SKM-1 treated with dmso at 0.1 percent for 144 hours (cell line): ENCODE measurements at regions not wholly inside any gene's neighbourhood (a gene's known extent, or its start where the extent isn't known, plus 50 kb on each side); places are given as distances from the start of the nearest gene placed in this dataset.
A peak's percentile ranks its signal among the peaks of the same experiment; 100 is the strongest.

Experiments used
- DNase-seq: peaks from one replicate; lab custom pipeline; 2025; ENCODE audit not compliant: unreplicated experiment; lab: John Stamatoyannopoulos, UW

DNA sequence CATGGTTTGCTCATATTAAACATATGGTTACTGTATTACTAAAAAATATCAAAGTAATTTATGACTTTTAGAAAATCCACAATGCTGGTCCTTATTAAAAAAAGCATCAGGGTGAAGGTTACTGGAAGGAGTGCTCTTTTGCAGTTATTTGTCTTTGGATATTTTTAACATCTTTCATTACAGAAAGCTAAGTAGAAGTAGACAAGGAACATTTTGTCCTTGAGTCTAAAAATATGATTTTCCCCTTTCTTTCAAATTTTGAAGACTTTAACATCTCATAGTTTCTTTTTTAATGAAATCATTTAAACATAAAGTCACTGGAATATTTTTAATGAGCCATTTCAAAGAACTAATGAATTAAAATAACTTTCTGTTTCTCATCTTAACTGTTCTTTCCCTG is 110.1 kb upstream of the TNS3 start:
- DNase-seq = no peak

DNA sequence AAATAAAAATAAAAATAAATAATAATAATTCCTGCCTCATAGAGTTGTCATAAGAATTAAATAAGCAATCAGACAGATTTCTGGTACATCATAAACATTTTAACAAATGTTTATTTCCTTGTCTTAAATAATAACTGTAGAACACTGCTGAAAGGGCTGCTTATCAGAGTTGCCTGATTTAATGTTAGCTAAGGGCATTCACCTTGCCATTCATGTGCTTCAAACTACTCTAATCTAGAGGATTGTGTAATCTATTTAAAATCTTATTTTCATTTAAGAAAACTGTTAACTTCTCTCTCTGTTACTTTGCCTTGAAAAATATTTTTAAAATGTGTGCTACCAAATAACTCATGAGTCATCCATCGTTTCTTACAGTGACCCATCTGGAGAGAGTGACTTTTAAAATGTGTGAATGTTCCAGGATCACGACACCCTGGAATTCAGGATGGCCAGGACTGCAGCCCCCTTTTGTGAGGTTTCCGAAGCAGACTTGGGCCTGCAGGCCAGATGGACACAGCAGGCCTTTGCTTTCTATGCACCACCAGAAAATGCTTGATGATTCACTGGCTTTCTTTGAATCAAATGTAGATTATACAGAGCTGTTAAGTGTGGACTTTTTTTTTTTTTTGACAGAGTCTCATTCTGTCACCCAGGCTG is 109.1 kb upstream of the TNS3 start:
- DNase-seq = no peak

DNA sequence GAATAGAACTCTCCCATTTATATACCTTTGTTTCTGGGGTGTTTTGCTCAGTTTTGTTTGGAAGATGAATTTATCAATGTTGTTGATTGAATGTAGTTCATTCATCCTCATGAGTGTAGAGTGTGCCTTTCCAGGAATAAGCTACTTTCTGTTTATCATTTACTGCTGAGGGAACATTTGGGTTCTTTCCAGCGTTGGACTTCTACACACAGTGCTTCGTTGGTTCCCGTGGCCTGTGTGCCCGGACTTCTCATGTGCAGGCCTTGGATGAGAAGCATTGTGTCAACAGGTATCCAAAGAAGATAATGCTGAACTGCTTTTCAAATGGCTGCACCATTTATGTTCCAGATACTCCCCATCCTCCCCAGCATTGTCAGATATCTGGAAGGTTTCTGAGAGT is 107.6 kb upstream of the TNS3 start:
- no peak for DNase-seq

DNA sequence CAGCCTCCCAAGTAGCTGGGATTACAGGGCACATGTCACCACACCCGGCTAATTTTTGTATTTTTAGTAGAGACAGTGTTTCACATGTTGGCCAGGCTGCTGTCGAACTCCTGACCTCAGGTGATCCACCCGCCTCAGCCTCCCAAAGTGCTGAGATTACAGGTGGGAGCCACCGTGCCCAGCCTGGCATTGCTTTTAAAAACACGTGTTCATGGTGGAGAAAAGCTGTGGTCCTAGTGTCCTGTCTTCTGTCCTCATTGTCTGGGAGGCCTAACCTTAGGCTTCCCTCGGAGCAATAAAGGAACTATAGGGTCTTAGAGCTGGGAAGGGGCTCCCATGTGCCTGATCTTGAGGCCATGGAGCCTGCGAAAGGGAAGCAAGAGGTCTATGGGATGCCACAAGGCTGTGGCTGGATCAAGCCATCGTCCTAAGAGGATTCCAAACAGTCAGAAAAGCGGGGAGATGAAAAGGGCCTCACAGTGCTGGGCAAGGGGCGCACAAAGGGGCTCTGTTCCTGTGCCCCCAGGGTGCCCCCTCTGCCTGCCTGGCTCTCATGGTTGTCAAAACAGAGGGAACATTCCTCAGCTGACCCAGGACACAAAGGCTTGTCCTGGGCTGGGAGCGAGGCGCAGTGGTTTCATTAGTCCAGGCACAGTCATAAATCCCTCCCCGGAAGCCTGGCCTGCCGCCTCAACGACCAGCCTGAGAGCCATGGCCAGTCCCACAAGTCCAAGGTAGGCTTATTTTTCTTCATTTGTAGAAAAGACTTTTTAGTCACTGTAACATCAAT is 106.6 kb upstream of the TNS3 start:
- DNase-seq = no peak

DNA sequence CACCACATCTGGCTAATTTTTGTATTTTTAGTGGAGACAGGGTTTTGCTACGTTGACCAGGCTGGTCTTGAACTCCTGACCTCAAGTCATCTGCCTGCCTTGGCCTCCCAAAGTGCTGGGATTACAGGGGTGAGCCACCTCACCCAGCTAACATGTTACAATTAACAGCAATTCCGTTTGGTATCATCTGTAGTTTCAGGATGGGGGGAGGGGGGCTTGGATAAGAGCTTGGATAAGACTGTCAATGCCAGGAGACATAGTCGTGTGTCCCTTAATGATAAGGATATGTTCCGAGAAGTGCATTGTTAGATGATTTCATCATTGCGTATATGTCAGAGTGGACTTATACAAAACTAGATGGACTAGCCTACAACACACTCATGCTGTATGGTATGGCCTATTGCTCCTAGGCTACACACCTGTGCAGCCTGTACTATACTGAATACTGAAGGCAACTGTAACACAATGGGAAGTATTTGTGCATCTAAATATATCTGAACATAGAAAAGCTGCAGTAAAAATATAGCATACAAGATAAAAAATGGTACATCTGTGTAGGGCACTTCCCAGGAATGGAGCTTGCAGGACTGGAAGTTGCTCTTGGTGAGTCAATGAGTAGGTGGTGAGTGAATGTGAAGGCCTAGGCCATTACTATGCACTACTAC is 103.9 kb upstream of the TNS3 start:
- no peak for DNase-seq

GRCh38 chr7:47685151-47685550 is 103.2 kb upstream of the TNS3 start:
- no peak for DNase-seq

- no peak for DNase-seq
These were observed 102.8 kb upstream of the TNS3 start for GRCh38 chr7:47684728-47685127.

GRCh38 chr7:47683485-47683898 is 101.6 kb upstream of the TNS3 start:
- no peak for DNase-seq

DNA sequence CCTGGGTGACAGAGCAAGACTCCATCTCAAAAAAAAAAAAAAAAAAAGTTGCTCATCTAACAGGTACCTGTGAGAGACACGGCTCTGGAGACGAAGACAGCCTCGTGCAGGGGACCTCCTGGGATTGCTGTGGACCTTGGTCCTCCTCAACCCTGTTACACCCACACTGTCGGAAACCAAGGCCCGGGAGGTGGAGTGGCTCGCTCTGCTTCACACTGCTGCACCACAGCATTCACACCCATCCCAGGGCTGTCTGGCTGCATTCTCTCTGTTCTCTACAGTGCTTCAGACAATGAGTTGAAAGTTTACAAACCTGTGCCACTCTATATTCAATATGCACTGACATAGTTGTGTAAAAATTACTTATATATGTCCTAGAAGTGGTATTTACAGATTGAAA is 101.0 kb upstream of the TNS3 start:
- no peak for DNase-seq

DNA sequence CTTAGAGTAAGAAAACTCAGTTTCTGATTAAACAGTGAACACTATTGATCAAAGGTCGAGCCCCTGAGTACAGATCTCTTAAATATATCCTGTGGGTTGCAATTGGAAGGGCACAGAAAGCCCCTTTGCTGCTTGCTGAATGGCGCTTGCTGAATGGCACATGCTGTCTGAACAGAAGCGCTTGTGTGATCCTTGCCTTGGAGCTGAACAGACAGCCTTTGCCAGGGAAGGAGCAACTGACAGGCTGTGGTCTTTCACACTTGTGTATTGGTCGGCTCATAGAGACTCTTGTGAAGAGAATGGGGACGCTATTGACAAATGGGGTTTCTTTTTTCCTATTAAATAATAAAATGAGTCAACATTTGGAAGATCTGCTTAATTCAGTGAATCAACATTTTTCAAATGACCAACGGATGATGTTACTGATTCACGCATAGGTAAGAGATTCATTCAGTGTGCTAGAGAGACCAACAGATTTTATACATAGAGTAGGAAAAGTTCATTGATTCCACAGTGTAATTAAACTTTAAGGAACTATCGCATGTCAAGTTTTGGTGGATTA is 99.4 kb upstream of the TNS3 start:
- DNase-seq = no peak

GRCh38 chr7:47678641-47679380 is 96.9 kb upstream of the TNS3 start:
- no peak for DNase-seq

DNA sequence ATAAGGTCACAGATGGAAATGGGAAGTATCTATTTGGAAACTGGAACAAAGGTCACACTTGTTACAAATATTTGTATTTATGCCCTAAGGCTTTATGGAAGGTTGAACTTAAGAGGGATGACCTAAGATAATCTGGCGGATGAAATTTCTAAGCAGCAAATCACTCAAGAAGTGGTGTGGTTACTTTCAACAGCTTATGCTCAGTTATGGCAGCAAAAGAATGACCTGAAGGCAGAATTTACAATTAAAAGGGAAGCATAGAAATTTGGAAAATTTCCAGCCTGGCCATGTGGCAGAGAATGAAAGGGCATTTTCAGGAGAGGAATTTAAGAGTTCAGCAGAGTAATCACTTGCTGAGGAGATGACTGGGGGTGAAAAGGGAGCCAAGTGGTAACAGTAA is 95.8 kb upstream of the TNS3 start:
- DNase-seq = no peak

- no peak for DNase-seq
These were observed 95.2 kb upstream of the TNS3 start for GRCh38 chr7:47677093-47677492.

DNA sequence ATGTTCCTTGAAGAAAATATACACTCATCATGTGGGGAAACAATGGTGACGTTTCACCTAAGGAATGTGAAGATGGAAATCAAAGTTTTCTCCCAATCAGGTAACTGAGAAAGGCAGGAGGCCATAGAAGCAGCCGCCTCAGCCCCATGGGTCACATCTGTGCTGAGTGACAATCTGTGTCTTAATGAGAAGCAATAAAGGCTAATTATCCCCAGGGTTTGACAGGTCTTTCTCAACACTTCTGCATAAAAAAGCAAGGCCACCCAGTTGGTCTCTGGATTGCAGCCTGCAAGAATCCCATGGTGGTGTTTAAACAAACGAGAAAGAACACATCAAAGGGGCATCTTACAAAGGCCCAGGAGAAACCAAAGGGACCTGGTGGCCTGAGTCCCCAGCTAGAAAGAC is 91.1 kb upstream of the TNS3 start:
- no peak for DNase-seq

GRCh38 chr7:47672271-47672791 is 90.4 kb upstream of the TNS3 start:
- no peak for DNase-seq

DNA sequence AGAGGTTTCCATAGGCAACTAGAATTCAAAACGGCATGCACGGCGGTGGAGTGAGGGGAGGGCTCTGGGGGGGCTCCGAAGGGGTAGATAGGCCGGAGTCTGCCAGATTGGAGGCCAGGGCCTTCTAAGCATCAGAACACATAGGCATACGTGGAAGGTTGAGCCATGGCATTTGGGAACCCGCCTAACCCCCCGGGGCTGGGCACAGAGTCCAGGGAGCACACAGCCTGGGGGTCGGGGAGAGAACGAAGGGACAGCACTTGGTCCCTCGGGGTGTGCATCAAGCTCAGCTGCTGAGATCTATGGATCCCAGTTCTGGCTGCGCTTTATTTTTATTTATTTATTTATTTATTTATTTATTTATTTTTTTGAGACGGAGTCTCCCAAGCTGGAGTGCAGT is 89.4 kb upstream of the TNS3 start:
- DNase-seq = no peak

DNA sequence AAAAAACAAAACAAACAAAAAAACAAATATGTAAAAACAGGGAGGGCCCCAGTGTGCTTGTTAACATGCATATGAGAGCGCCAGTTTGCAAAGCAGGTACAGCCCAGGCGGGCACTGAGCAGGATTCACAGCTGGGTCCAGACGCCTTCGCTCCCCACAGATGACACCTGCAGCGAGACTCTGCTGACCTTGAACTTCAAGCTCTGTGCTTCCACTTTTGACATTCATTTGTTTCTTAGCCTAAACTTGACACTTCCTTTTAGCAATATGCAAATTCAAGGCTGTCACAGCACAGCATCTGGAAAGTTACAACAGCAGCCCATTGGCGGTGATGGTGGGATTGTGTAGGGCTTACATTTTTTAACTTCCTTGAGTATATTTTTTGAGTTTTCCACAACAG is 88.8 kb upstream of the TNS3 start:
- no peak for DNase-seq

DNA sequence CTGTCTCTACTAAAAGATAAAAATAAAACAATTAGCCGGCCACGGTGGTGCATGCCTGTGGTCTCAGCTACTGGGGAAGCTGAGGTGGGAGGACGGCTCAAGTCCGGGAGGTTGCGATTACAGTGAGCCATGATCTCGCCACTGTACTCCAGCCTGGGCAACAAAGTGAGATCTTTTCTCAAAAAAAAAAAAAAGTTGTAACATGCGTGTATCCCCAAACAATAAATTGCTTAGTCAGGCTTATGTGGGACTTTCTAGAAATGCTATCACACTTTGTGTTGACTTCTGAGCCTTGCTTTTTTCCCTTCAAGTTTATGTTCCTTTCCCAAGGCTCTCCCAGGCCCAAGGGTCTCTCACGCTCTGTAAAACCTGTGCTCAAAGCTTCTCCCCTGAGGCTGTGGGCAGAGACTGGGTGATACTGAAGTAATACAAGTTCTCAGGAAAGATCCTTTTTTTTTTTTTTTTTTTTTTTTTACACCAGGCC is 88.0 kb upstream of the TNS3 start:
- peak; percentile 60 for DNase-seq

DNA sequence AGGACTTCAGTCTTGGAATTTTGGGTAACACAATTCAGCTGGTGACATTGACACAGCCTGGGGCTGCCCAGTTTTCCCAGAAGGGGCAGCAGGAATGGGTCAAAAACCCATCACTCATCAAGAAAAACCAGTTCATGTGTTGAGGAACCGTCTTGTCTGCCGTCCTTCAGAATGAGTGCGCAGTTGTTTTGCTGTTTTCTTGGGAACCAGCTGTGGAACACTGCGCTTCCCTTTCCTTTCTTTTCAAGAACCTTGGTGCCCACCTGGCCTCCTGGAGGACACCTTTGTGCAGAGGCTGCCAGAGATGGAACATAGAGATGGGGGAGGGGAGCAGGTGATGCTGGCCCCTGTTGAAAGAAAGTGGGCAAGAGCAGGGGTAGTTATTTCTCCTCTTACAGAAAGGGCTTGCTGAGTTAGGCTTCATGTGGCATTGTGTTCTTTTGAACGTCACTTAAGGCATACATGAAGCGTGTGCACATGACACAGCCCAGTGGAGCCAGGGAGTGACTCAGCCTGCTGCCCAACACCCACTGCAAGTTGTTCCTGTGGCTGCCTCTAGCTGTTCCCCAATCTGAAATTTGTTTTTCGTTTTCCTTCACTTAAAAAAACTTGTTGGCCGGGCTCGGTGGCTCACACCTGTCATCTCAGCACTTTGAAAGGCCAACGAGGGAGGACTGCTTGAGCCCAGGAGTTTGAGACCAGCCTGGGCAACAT is 87.4 kb upstream of the TNS3 start:
- DNase-seq = peak; percentile 86

DNA sequence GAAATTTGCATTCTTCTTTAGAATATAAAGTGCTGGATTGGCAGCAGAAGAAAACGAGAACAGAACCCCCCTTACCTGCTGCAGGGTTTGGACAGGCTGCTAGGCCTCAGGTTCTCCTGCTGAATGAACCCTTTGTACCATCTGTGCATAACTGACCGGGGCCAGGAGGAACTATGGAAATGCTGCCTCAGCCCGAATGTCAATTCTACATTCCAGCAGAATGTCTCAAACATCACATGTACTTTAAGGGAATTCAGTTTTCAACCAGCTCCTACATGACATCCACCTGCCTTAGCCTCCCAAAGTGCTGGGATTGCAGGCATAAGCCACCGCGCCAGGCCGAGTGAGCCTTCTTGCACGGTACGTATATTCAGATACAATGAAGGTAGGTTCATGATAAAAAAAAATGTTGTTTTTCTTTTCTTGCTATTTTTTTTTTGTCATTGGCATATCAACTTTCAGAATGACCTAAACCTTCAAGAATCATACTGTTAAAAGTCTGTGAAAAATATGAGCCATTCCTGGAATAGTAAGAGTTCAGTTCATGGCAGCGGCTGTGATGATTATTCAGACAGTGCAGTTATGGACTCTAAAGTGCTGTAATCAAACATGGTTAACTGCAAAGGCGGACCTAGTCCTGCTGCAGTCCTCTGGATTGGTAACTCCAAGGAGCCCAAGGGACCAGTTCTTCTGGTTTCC is 84.4 kb upstream of the TNS3 start:
- no peak for DNase-seq
